HepG2 (cell line): ENCODE measurements at regions not wholly inside any gene's neighbourhood (a gene's known extent, or its start where the extent isn't known, plus 50 kb on each side); places are given as distances from the start of the nearest gene placed in this dataset.

ENCODE experiments used
- ATAC-seq: fragments of 200-7000 bp; cut with Tn5 transposase; 3 replicates; pipeline ENCODE4 v1.9.1; 2020; ENCODE audit warnings: mild to moderate bottlenecking, moderate library complexity
- BruUV-seq: library from RNA; stranded (reverse); fragments of 400-500 nt; replicated peaks from 2 replicates; lab custom pipeline; 2021; lab: Mats Ljungman, UMichigan
- CTCF ChIA-PET: fragments of 300-600 bp; formaldehyde crosslinking; extraction: SDS; loops from one replicate; lab custom pipeline; 2021; ENCODE audit warnings: low total read pairs, inconsistent platforms, low intra/inter-chr PET ratio; lab: Yijun Ruan, JAX
- POLR2A ChIA-PET: fragments of 350-600 bp; sonication (Branson Sonifier 250); formaldehyde crosslinking; loops from one replicate; lab custom pipeline; 2020; ENCODE audit warnings: antibody characterized with exemption, inconsistent platforms; lab: Yijun Ruan, JAX
- DNase-seq: peaks from one replicate; pipeline ENCODE4 v3.0.0-alpha.2; 2015; ENCODE audit warnings: low spot score
- FAIRE-seq: peaks from 3 replicates; lab custom pipeline; 2011; peaks lifted over from hg19 to GRCh38; lab: Jason Lieb, UNC
- H2AFZ ChIP-seq: one replicate; pipeline ENCODE4 v1.6.1; 2011; ENCODE audit warnings: low read length, inconsistent platforms
- H3K27ac ChIP-seq: fragments of 300-600 bp; 3 replicates; pipeline ENCODE4 v1.8.0; 2011; ENCODE audit warnings: mixed run types, mild to moderate bottlenecking, mixed read lengths, low read length, inconsistent platforms; ENCODE audit not compliant: insufficient read depth; ENCODE audit errors: extremely low read length
- H3K27me3 ChIP-seq, 2 experiments: fragments of 200-600 bp in 1 of 2; 2 replicates in 1 of 2; 3 replicates in 1 of 2; pipeline versions ENCODE4 v1.6.0 to v1.8.0; 2011; ENCODE audit warnings: low read length in 2 of 2, mild to moderate bottlenecking in 2 of 2, moderate library complexity in 2 of 2, inconsistent platforms in 1 of 2; ENCODE audit not compliant: insufficient read depth in 2 of 2, control insufficient read depth in 1 of 2
- H3K36me3 ChIP-seq, 2 experiments: fragments of 200-600 bp in 1 of 2; replicated peaks in 1 of 2; 2 replicates in 1 of 2; 3 replicates in 1 of 2; pipeline versions ENCODE4 v1.5.1 to v1.8.0; 2011; ENCODE audit warnings: low read length in 2 of 2, inconsistent platforms in 1 of 2; ENCODE audit not compliant: insufficient read depth in 2 of 2, control insufficient read depth in 1 of 2
- H3K4me1 ChIP-seq: 2 replicates; pipeline ENCODE4 v1.5.1; 2012; ENCODE audit warnings: low read length, inconsistent platforms; ENCODE audit not compliant: insufficient read depth
- H3K4me2 ChIP-seq: 2 replicates; pipeline ENCODE4 v1.6.0; 2011; ENCODE audit warnings: low read depth, low read length, inconsistent platforms
- H3K4me3 ChIP-seq, 3 experiments: fragments of 200-600 bp in 1 of 3; sonication (generic), shearing (Covaris generic) in 1 of 3; replicated peaks in 1 of 3; 2 replicates each; pipeline ENCODE4 v1.5.1; 2011 to 2016; ENCODE audit warnings: low read length in 3 of 3, inconsistent platforms in 2 of 3, low read depth in 2 of 3, mild to moderate bottlenecking in 2 of 3, control low read depth in 1 of 3, mixed read lengths in 1 of 3; ENCODE audit not compliant: insufficient read depth in 1 of 3
- H3K79me2 ChIP-seq: one replicate; pipeline ENCODE4 v1.6.1; 2011; ENCODE audit warnings: low read length, inconsistent platforms; ENCODE audit not compliant: insufficient read depth
- H3K9ac ChIP-seq: 2 replicates; pipeline ENCODE4 v1.6.0; 2011; ENCODE audit warnings: mild to moderate bottlenecking, low read depth, low read length, inconsistent platforms; ENCODE audit not compliant: insufficient read depth
- H3K9me3 ChIP-seq: 2 replicates; pipeline ENCODE4 v1.5.1; 2012; ENCODE audit warnings: mild to moderate bottlenecking, low read length
- H4K20me1 ChIP-seq: 2 replicates; pipeline ENCODE4 v1.6.0; 2011; ENCODE audit warnings: inconsistent platforms, mild to moderate bottlenecking, low read length, moderate library complexity; ENCODE audit not compliant: insufficient read depth
- HOXA5 ChIP-seq: sonication (generic); formaldehyde crosslinking; IDR thresholded peaks from 2 replicates; pipeline ENCODE4 v1.4.0; 2020; ENCODE audit warnings: missing genetic modification reagents
- KAT7 ChIP-seq: IDR thresholded peaks from 2 replicates; pipeline ENCODE4 v1.6.1; 2018; ENCODE audit warnings: borderline replicate concordance, missing compliant biosample characterization
- LBX2 ChIP-seq: sonication (generic); formaldehyde crosslinking; IDR thresholded peaks from 2 replicates; pipeline ENCODE4 v1.5.0; 2020; ENCODE audit warnings: missing genetic modification reagents, mild to moderate bottlenecking, borderline replicate concordance
- MEIS1 ChIP-seq: sonication (generic); formaldehyde crosslinking; IDR thresholded peaks from 2 replicates; pipeline ENCODE4 v1.9.0; 2021; ENCODE audit warnings: mild to moderate bottlenecking, missing genetic modification reagents, moderate library complexity, borderline replicate concordance
- MNT ChIP-seq: fragments of 450-650 bp; IDR thresholded peaks from 2 replicates; pipeline ENCODE4 v1.6.1; 2016
- SKI ChIP-seq: fragments of 450-650 bp; IDR thresholded peaks from one replicate; pipeline ENCODE4 v1.6.1; 2018; ENCODE audit warnings: mild to moderate bottlenecking; ENCODE audit not compliant: partially characterized antibody
- SMAD9 ChIP-seq: sonication (generic); formaldehyde crosslinking; IDR thresholded peaks from 2 replicates; pipeline ENCODE4 v1.5.1; 2020; ENCODE audit warnings: mild to moderate bottlenecking, missing genetic modification reagents
- SRSF9 ChIP-seq: fragments of 200-400 bp; formaldehyde crosslinking; IDR thresholded peaks from 2 replicates; pipeline ENCODE4 v1.6.1; 2018; ENCODE audit warnings: borderline replicate concordance, mild to moderate bottlenecking, low read depth, low read length; ENCODE audit not compliant: insufficient read depth, poor library complexity, severe bottlenecking
- TSC22D2 ChIP-seq: sonication (generic); formaldehyde crosslinking; IDR thresholded peaks from 2 replicates; pipeline ENCODE4 v1.5.1; 2020; ENCODE audit warnings: missing genetic modification reagents, mild to moderate bottlenecking, borderline replicate concordance
- ZC3H4 ChIP-seq: sonication (generic); formaldehyde crosslinking; IDR thresholded peaks from 2 replicates; pipeline ENCODE4 v1.4.0; 2020; ENCODE audit warnings: missing genetic modification reagents, borderline replicate concordance
- ZNF33A ChIP-seq: sonication (generic); formaldehyde crosslinking; IDR thresholded peaks from 2 replicates; pipeline ENCODE4 v1.5.1; 2020; ENCODE audit warnings: missing genetic modification reagents, mild to moderate bottlenecking, moderate library complexity, borderline replicate concordance
- ZNF496 ChIP-seq: sonication (generic); formaldehyde crosslinking; IDR thresholded peaks from 2 replicates; pipeline ENCODE4 v1.8.1; 2023; ENCODE audit warnings: mild to moderate bottlenecking, moderate library complexity, missing genetic modification reagents; ENCODE audit not compliant: insufficient replicate concordance
- WGBS: methylation state at CpG from one replicate; pipeline ENCODE4 v1.1.6; 2017; ENCODE audit warnings: low lambda C conversion rate; 5-methylcytosine and 5-hydroxymethylcytosine counted together
- in situ Hi-C: cut with HindIII; loops from 2 replicates; pipeline ENCODE4 v1.10.0; 2017; ENCODE audit warnings: low pct_unique_long_range_greater_than_20kb; ENCODE audit not compliant: extremely low pct_ligation_motif_present
- intact Hi-C: fragments of 100-400 bp; cut with micrococcal nuclease; formaldehyde crosslinking; loops from one replicate; pipeline ENCODE4 v1.10.0; 2022; ENCODE audit not compliant: unreplicated experiment

- no peak for FAIRE-seq
- 3% methylated on average over 2 of the region's 2 CpGs for WGBS
- no peaks in the 10 kb centered on the region for H3K4me1 ChIP-seq
- H3K4me3 ChIP-seq: no peak overlapping the region
- in situ Hi-C loops (no loop called here), intact Hi-C loops (no loop called here)
- CTCF ChIA-PET: no interaction called here
- H3K36me3 ChIP-seq: no peaks in the 10 kb centered on the region
- H3K27me3 ChIP-seq: no peaks in the 10 kb centered on the region; a peak in 1 of 5 replicates
- no peak overlapping the region for H3K9ac ChIP-seq
- no peaks in the 10 kb centered on the region for H3K79me2 ChIP-seq
- POLR2A ChIA-PET: no interaction called here
- no TSS peak for BruUV-seq
- ATAC-seq: no peak
- H3K27ac ChIP-seq: no peak overlapping the region
- DNase-seq: no peak
- no peaks in the 10 kb centered on the region for H3K9me3 ChIP-seq
- H2AFZ ChIP-seq: no peak overlapping the region
- no peak for TF ChIP-seq MEIS1 (CRISPR knock-in tag)
- no peak for TF ChIP-seq SMAD9
- TF ChIP-seq ZNF33A (CRISPR knock-in tag): no peak
- no peak for TF ChIP-seq ZC3H4 (CRISPR knock-in tag)
- TF ChIP-seq MNT: no peak
- TF ChIP-seq KAT7: no peak
- no peak for TF ChIP-seq SKI
- TF ChIP-seq TSC22D2 (CRISPR knock-in tag): no peak
- no peak for TF ChIP-seq LBX2 (CRISPR knock-in tag)
- TF ChIP-seq ZNF496: no peak
- TF ChIP-seq SRSF9: no peak
- no peak for TF ChIP-seq HOXA5 (CRISPR knock-in tag)
- no peaks in the 10 kb centered on the region for H4K20me1 ChIP-seq
- H3K4me2 ChIP-seq: no peak overlapping the region
Observed at GRCh38 chr13:39938596-39938995, 283.1 kb downstream of the COG6 start.
